Neural cell (in vitro differentiated cells): ENCODE measurements at regions not wholly inside any gene's neighbourhood (a gene's known extent, or its start where the extent isn't known, plus 50 kb on each side); places are given as distances from the start of the nearest gene placed in this dataset.

Experiments
- H2AFZ ChIP-seq: fragments of 200-600, 300-800 bp; sonication (generic), shearing (Covaris generic); 2 replicates; pipeline ENCODE4 v1.6.0; 2014; ENCODE audit warnings: low read depth, mild to moderate bottlenecking, antibody characterized with exemption, low read length, moderate library complexity
- H3F3A ChIP-seq: fragments of 200-600 bp; shearing (Covaris generic); 2 replicates; pipeline ENCODE4 v1.6.1; 2016; ENCODE audit warnings: mild to moderate bottlenecking, moderate library complexity, mixed read lengths, antibody characterized with exemption, low read length; ENCODE audit not compliant: insufficient read depth, poor library complexity, severe bottlenecking
- H3K27ac ChIP-seq: fragments of 200-600, 300-800 bp; sonication (generic), shearing (Covaris generic); 2 replicates; pipeline ENCODE4 v1.5.1; 2014; ENCODE audit warnings: mild to moderate bottlenecking, low read length, moderate library complexity
- H3K27me3 ChIP-seq: fragments of 300-800, 200-600 bp; sonication (generic), shearing (Covaris generic); 2 replicates; pipeline ENCODE4 v1.6.0; 2014; ENCODE audit warnings: mild to moderate bottlenecking, low read depth, low read length, moderate library complexity; ENCODE audit not compliant: insufficient read depth
- H3K36me3 ChIP-seq: fragments of 300-800, 200-600 bp; sonication (generic), shearing (Covaris generic); 2 replicates; pipeline ENCODE4 v1.5.1; 2014; ENCODE audit warnings: mild to moderate bottlenecking, antibody characterized with exemption, low read length, moderate library complexity; ENCODE audit not compliant: insufficient read depth
- H3K4me2 ChIP-seq: fragments of 300-800, 200-600 bp; sonication (generic), shearing (Covaris generic); 2 replicates; pipeline ENCODE4 v1.6.0; 2014; ENCODE audit warnings: mild to moderate bottlenecking, low read length
- H3K4me3 ChIP-seq: fragments of 300-800, 200-600 bp; sonication (generic), shearing (Covaris generic); 2 replicates; pipeline ENCODE4 v1.5.1; 2014; ENCODE audit warnings: mild to moderate bottlenecking, low read length, moderate library complexity
- H3K79me2 ChIP-seq: fragments of 200-600 bp; shearing (Covaris generic); replicated peaks from 2 replicates; pipeline ENCODE4 v1.6.0; 2014; ENCODE audit warnings: mild to moderate bottlenecking, low read length, moderate library complexity; ENCODE audit not compliant: insufficient read depth
- H3K9ac ChIP-seq: fragments of 300-800, 200-600 bp; sonication (generic), shearing (Covaris generic); 2 replicates; pipeline ENCODE4 v1.6.1; 2016; ENCODE audit warnings: mild to moderate bottlenecking, low read length, mixed read lengths
- H3K9me2 ChIP-seq: fragments of 200-600 bp; shearing (Covaris generic); 2 replicates; pipeline ENCODE4 v1.6.1; 2016; ENCODE audit warnings: mild to moderate bottlenecking, low read length, mixed read lengths; ENCODE audit not compliant: insufficient read depth
- H3K9me3 ChIP-seq: fragments of 200-600, 300-800 bp; sonication (generic), shearing (Covaris generic); 2 replicates; pipeline ENCODE4 v1.6.1; 2016; ENCODE audit warnings: mild to moderate bottlenecking, mixed run types, low read length, moderate library complexity, mixed read lengths
- H4K20me1 ChIP-seq: fragments of 200-600 bp; shearing (Covaris generic); 2 replicates; pipeline ENCODE4 v1.6.1; 2016; ENCODE audit warnings: mild to moderate bottlenecking, mixed run types; ENCODE audit not compliant: insufficient read depth
- EP300 ChIP-seq: fragments of 450-650 bp; conservative IDR thresholded peaks from 2 replicates; pipeline ENCODE4 v1.6.1; 2014; ENCODE audit warnings: antibody characterized with exemption, mild to moderate bottlenecking, moderate library complexity; ENCODE audit not compliant: poor library complexity, severe bottlenecking
- EZH2 ChIP-seq: fragments of 200-600, 300-800 bp; shearing (Covaris generic), sonication (generic); IDR thresholded peaks from 2 replicates; pipeline ENCODE4 v1.6.1; 2014; ENCODE audit warnings: antibody characterized with exemption, low read length, borderline replicate concordance, mild to moderate bottlenecking; ENCODE audit not compliant: insufficient read depth, poor library complexity, severe bottlenecking
- MXI1 ChIP-seq: fragments of 450-650 bp; conservative IDR thresholded peaks from 2 replicates; pipeline ENCODE4 v1.6.1; 2014; ENCODE audit warnings: antibody characterized with exemption, mild to moderate bottlenecking; ENCODE audit not compliant: poor library complexity, severe bottlenecking
- POLR2AphosphoS5 ChIP-seq: IDR thresholded peaks from 2 replicates; pipeline ENCODE4 v1.6.1; 2012
- RAD21 ChIP-seq: fragments of 450-650 bp; conservative IDR thresholded peaks from 2 replicates; pipeline ENCODE4 v1.6.1; 2014; ENCODE audit warnings: antibody characterized with exemption, mild to moderate bottlenecking, moderate library complexity
- REST ChIP-seq: IDR thresholded peaks from 2 replicates; pipeline ENCODE4 v1.6.1; 2012; ENCODE audit warnings: borderline replicate concordance
- SMC3 ChIP-seq: fragments of 450-650 bp; conservative IDR thresholded peaks from 2 replicates; pipeline ENCODE4 v1.6.1; 2014; ENCODE audit warnings: antibody characterized with exemption, mild to moderate bottlenecking, moderate library complexity; ENCODE audit not compliant: poor library complexity
- TAF1 ChIP-seq: IDR thresholded peaks from 2 replicates; pipeline ENCODE4 v1.6.1; 2012; ENCODE audit warnings: low read depth
- TF ChIP-seq, protein P1 (sequence below): fragments of 450-650 bp; IDR thresholded peaks from 2 replicates; pipeline ENCODE4 v1.5.1; 2014; ENCODE audit warnings: antibody characterized with exemption, mild to moderate bottlenecking, moderate library complexity; ENCODE audit not compliant: poor library complexity, severe bottlenecking

DNA sequence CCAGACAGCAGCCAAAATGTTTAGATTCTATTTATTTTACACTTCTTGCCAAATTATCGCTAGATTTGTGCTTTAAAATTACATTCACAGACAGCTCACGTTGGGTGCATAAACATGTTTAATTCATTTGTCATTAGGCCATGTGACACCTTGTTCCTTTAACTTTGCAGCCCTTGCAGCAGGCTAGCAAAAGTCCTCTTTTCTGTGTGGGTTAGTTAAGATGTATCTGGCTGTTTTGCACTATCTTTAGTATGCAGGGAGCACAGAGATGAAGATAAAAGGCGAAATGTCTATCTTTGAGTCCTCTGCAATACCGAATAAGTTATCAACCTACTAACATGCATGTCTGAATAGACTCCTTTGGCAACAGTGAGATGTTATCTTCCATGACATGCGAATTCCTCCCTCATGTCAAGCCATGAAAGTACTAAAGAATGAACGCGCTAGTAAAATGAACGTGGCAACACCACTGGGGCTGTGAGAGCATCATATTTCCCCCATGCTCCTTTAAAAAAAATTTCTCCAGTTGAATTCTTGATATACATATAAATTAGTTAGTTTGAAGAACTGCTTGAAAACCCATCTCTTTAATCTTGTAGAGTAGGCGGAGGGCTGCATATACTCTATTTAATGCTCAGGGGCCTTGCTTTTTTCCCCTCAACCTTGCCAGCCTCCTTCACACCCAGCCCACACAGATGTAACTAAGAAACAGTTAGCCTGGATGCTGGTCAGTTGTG, 620.4 kb upstream of the NR2F2 start:
- H3K27ac ChIP-seq = no peak overlapping the region
- H3K4me2 ChIP-seq = no peak overlapping the region
- no peaks in the 10 kb centered on the region for H4K20me1 ChIP-seq
- no peak overlapping the region for H3K4me3 ChIP-seq
- H3K9ac ChIP-seq = no peak overlapping the region
- H3K9me2 ChIP-seq = no peaks in the 10 kb centered on the region
- no peaks in the 10 kb centered on the region for H3K27me3 ChIP-seq
- no peaks in the 10 kb centered on the region for H3F3A ChIP-seq
- TF ChIP-seq MXI1 (no peak), RAD21 (no peak)
- TF ChIP-seq, protein P1, sequence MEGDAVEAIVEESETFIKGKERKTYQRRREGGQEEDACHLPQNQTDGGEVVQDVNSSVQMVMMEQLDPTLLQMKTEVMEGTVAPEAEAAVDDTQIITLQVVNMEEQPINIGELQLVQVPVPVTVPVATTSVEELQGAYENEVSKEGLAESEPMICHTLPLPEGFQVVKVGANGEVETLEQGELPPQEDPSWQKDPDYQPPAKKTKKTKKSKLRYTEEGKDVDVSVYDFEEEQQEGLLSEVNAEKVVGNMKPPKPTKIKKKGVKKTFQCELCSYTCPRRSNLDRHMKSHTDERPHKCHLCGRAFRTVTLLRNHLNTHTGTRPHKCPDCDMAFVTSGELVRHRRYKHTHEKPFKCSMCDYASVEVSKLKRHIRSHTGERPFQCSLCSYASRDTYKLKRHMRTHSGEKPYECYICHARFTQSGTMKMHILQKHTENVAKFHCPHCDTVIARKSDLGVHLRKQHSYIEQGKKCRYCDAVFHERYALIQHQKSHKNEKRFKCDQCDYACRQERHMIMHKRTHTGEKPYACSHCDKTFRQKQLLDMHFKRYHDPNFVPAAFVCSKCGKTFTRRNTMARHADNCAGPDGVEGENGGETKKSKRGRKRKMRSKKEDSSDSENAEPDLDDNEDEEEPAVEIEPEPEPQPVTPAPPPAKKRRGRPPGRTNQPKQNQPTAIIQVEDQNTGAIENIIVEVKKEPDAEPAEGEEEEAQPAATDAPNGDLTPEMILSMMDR = no peak
- H3K9me3 ChIP-seq = no peaks in the 10 kb centered on the region
- H3K79me2 ChIP-seq = no peaks in the 10 kb centered on the region
- H3K36me3 ChIP-seq = no peaks in the 10 kb centered on the region
- no peak overlapping the region for H2AFZ ChIP-seq

DNA sequence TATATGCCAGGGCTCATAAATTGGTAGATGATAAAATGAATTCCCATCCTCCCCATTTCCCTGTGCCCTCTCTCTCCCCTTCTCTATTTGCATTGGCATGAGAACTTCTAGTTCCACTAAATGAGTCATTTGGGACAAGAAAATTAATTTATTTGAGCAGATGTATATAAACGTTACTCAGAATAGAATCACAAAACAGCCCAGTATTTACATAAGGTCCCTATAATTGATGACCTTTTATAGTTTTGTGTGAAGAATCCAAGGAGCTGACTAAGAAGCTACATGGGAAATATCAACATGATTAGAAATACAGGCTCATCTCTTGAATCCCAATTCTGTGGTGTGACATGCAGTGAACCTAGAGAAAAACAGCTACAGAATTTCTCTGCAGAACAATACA, 617.7 kb upstream of the NR2F2 start:
- Histone ChIP-seq H3K36me3 (no peaks in the 10 kb centered on the region), H3F3A (no peaks in the 10 kb centered on the region), H3K9me2 (no peaks in the 10 kb centered on the region), H3K27ac (no peak overlapping the region), H3K9ac (no peak overlapping the region), H3K9me3 (no peaks in the 10 kb centered on the region), H4K20me1 (no peaks in the 10 kb centered on the region), H3K79me2 (no peaks in the 10 kb centered on the region), H3K4me3 (no peak overlapping the region), H3K4me2 (no peak overlapping the region), H2AFZ (no peak overlapping the region), H3K27me3 (no peaks in the 10 kb centered on the region)
- no peak for TF ChIP-seq TAF1
- no peak for TF ChIP-seq EP300
- no peak for TF ChIP-seq POLR2AphosphoS5
- no peak for TF ChIP-seq EZH2
- no peak for TF ChIP-seq MXI1
- no peak for TF ChIP-seq SMC3
- TF ChIP-seq REST = no peak
- TF ChIP-seq RAD21 = no peak
- TF ChIP-seq, protein P1 = no peak
